Adipocyte (in vitro differentiated cells): ENCODE measurements at regions not wholly inside any gene's neighbourhood (a gene's known extent, or its start where the extent isn't known, plus 50 kb on each side); places are given as distances from the start of the nearest gene placed in this dataset.
"Not testable (repeated sequence)": the region's sequence is repeated elsewhere in the genome, so short reads cannot be mapped to it uniquely, and the experiment has no call there.

Source experiments
- DNase-seq: peaks from one replicate; pipeline ENCODE4 v3.0.0-alpha.2; 2015; ENCODE audit warnings: low read depth
- H3K27me3 ChIP-seq: replicated peaks from 2 replicates; pipeline ENCODE4 v1.7.0; 2013; ENCODE audit warnings: mild to moderate bottlenecking, low read length, moderate library complexity; ENCODE audit not compliant: control insufficient read depth, insufficient read depth
- H3K36me3 ChIP-seq: 2 replicates; pipeline ENCODE4 v1.7.0; 2013; ENCODE audit warnings: low read length, mild to moderate bottlenecking, moderate library complexity; ENCODE audit not compliant: control insufficient read depth, insufficient read depth, severe bottlenecking
- H3K4me1 ChIP-seq: 2 replicates; pipeline ENCODE4 v1.7.0; 2013; ENCODE audit warnings: mild to moderate bottlenecking, low read length, moderate library complexity; ENCODE audit not compliant: control insufficient read depth, insufficient read depth
- H3K4me3 ChIP-seq: 2 replicates; pipeline ENCODE4 v1.7.0; 2013; ENCODE audit warnings: mild to moderate bottlenecking, low read length, moderate library complexity
- H3K9ac ChIP-seq: 2 replicates; pipeline ENCODE4 v1.7.0; 2013; ENCODE audit warnings: mild to moderate bottlenecking, low read length, moderate library complexity
- H3K9me3 ChIP-seq: 2 replicates; pipeline ENCODE4 v1.7.0; 2013; ENCODE audit warnings: mild to moderate bottlenecking, low read length, moderate library complexity; ENCODE audit not compliant: control insufficient read depth

- Histone ChIP-seq H3K9me3 (no peaks in the 10 kb centered on the region), H3K4me1 (peaks cover 42% of the 10 kb centered on the region), H3K27me3 (no peaks in the 10 kb centered on the region), H3K4me3 (no peak overlapping the region), H3K9ac (peak overlapping the region; percentile 80), H3K36me3 (no peaks in the 10 kb centered on the region)
- no peak for DNase-seq
These were observed 1230.2 kb upstream of the ZEB2 start for GRCh38 chr2:145750144-145750543.

- H3K36me3 ChIP-seq, result no peaks in the 10 kb centered on the region
- H3K4me3 ChIP-seq, result no peak overlapping the region
- DNase-seq, result no peak
- no peaks in the 10 kb centered on the region for H3K27me3 ChIP-seq
- no peak overlapping the region for H3K9ac ChIP-seq
- peaks cover 46% of the 10 kb centered on the region for H3K4me1 ChIP-seq
- no peaks in the 10 kb centered on the region for H3K9me3 ChIP-seq
These were observed 1229.6 kb upstream of the ZEB2 start for GRCh38 chr2:145749556-145749955.

DNA sequence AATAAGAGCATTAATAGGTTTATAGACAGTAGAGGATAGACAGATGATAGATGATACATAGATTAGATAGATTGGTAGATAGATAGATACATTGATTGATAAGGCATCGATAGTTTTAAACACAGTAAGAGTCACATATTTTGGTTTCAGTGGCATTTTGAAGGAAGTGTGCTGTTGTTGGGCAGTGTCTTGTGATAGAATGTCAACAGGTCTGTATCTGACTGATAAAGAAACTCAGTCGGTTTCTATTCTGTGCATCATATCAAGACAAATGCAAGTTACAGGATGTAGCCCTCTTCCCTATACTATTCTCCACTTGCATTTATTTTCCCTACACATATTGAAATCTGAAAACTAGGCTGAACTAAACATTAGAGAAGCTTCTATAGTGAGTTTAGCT, 1229.0 kb upstream of the ZEB2 start:
- Histone ChIP-seq H3K27me3 (no peaks in the 10 kb centered on the region), H3K4me3 (no peak overlapping the region), H3K4me1 (peaks cover 46% of the 10 kb centered on the region), H3K9me3 (no peaks in the 10 kb centered on the region), H3K9ac (no peak overlapping the region), H3K36me3 (no peaks in the 10 kb centered on the region)
- DNase-seq, result no peak

DNA sequence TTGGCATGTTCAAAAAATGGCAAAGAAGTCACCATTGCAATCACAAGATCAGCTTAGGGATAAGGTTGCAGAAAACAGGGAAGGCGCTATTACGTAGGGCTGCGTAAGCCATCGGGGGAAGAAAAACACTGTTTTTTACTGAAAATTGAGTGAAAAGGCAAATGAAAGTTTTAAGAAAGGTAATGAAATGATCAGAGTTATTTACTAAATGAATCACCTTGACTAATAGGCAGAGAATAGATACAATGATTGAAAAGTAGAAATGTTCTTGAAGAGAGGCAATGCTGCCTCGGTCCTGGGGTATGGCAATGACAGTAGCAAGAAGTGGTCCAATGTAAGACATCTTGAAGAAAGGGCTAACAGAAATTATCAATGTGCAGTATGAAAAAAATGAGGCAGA, 1227.8 kb upstream of the ZEB2 start:
- Histone ChIP-seq H3K4me1 (peaks cover 37% of the 10 kb centered on the region), H3K9ac (no peak overlapping the region), H3K36me3 (no peaks in the 10 kb centered on the region), H3K27me3 (no peaks in the 10 kb centered on the region), H3K9me3 (no peaks in the 10 kb centered on the region), H3K4me3 (no peak overlapping the region)
- DNase-seq, result no peak

DNA sequence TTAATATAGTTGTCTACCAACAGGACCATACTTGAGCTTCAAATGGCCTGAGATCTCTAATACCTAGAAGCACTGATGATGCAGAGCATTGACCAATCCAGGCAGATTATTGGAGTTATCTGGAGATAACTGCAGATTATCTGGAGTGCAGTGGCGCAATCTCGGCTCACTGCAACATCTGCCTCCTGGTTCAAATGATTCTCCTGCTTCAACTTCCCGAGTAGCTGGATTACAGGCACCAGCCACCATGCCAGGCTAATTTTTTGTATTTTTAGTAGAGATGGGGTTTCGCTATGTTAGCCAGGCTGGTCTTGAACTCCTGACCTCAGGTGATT, 1225.4 kb upstream of the ZEB2 start:
- H3K36me3 ChIP-seq, H3K27me3 ChIP-seq, H3K4me3 ChIP-seq, H3K9me3 ChIP-seq, H3K9ac ChIP-seq, DNase-seq: not testable (repeated sequence)
- H3K4me1 ChIP-seq, result peaks cover 13% of the 10 kb centered on the region

- DNase-seq, result peak; percentile 68
- Histone ChIP-seq H3K9me3 (no peaks in the 10 kb centered on the region), H3K36me3 (no peaks in the 10 kb centered on the region), H3K9ac (no peak overlapping the region), H3K27me3 (no peaks in the 10 kb centered on the region), H3K4me1 (peaks cover 7% of the 10 kb centered on the region), H3K4me3 (no peak overlapping the region)
These were observed 1224.8 kb upstream of the ZEB2 start for GRCh38 chr2:145744541-145745386.

- no peaks in the 10 kb centered on the region for H3K27me3 ChIP-seq
- no peaks in the 10 kb centered on the region for H3K36me3 ChIP-seq
- DNase-seq, result no peak
- no peak overlapping the region for H3K4me3 ChIP-seq
- H3K9me3 ChIP-seq, result no peaks in the 10 kb centered on the region
- peaks cover 5% of the 10 kb centered on the region for H3K4me1 ChIP-seq
- no peak overlapping the region for H3K9ac ChIP-seq
These were observed 1223.1 kb upstream of the ZEB2 start for GRCh38 chr2:145743011-145743410.

GRCh38 chr2:145741636-145742035, 1221.7 kb upstream of the ZEB2 start:
- H3K9me3 ChIP-seq, result no peaks in the 10 kb centered on the region
- H3K36me3 ChIP-seq, result no peaks in the 10 kb centered on the region
- peaks cover 5% of the 10 kb centered on the region for H3K4me1 ChIP-seq
- no peak for DNase-seq
- no peak overlapping the region for H3K4me3 ChIP-seq
- no peaks in the 10 kb centered on the region for H3K27me3 ChIP-seq
- no peak overlapping the region for H3K9ac ChIP-seq

- Histone ChIP-seq H3K9ac (no peak overlapping the region), H3K27me3 (no peaks in the 10 kb centered on the region), H3K4me3 (no peak overlapping the region), H3K4me1 (peaks cover 5% of the 10 kb centered on the region), H3K9me3 (no peaks in the 10 kb centered on the region), H3K36me3 (no peaks in the 10 kb centered on the region)
- no peak for DNase-seq
These were observed 1221.3 kb upstream of the ZEB2 start for GRCh38 chr2:145741181-145741580.

DNA sequence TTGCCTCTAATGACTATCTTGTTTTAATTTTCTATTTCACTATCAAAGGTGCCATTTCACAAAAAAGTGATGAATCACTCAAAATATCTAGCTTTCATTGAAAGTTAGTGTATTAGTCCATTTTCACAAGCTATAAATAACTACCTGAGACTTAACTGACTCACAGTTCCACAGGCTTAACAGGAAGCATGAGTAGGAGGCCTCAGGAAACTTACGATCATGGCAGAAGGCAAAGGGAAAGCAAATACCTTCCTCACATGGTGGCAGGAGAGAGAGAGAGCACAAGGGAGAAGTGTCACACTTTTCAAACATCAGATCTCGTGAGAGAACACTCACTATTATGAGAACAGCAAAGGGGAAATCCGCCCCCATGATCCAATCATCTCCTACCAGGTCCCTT, 1220.4 kb upstream of the ZEB2 start:
- Histone ChIP-seq H3K4me3 (no peak overlapping the region), H3K9ac (no peak overlapping the region), H3K9me3 (no peaks in the 10 kb centered on the region), H3K27me3 (no peaks in the 10 kb centered on the region), H3K4me1 (peaks cover 5% of the 10 kb centered on the region), H3K36me3 (no peaks in the 10 kb centered on the region)
- no peak for DNase-seq

GRCh38 chr2:145739681-145740080, 1219.8 kb upstream of the ZEB2 start:
- DNase-seq, result no peak
- H3K9ac ChIP-seq, result no peak overlapping the region
- H3K4me3 ChIP-seq, result no peak overlapping the region
- no peaks in the 10 kb centered on the region for H3K4me1 ChIP-seq
- no peaks in the 10 kb centered on the region for H3K9me3 ChIP-seq
- H3K36me3 ChIP-seq, result no peaks in the 10 kb centered on the region
- no peaks in the 10 kb centered on the region for H3K27me3 ChIP-seq

GRCh38 chr2:145736871-145737270, 1217.0 kb upstream of the ZEB2 start:
- Histone ChIP-seq H3K27me3 (no peaks in the 10 kb centered on the region), H3K9me3 (no peaks in the 10 kb centered on the region)

More at GRCh38 chr2:145736871-145737270, 1217.0 kb upstream of the ZEB2 start:
- Histone ChIP-seq H3K4me3 (no peak overlapping the region), H3K9ac (no peak overlapping the region), H3K4me1 (no peaks in the 10 kb centered on the region), H3K36me3 (no peaks in the 10 kb centered on the region)
- no peak for DNase-seq
